HG02610 (cell line): ENCODE measurements at regions not wholly inside any gene's neighbourhood (a gene's known extent, or its start where the extent isn't known, plus 50 kb on each side); places are given as distances from the start of the nearest gene placed in this dataset.
"Not testable (repeated sequence)": the region's sequence is repeated elsewhere in the genome, so short reads cannot be mapped to it uniquely, and the experiment has no call there.

ENCODE experiments used
- ATAC-seq: cut with Tn5 transposase; IDR thresholded peaks from one replicate; pipeline ENCODE4 v1.9.1; 2021; ENCODE audit warnings: mild to moderate bottlenecking, moderate library complexity; ENCODE audit not compliant: unreplicated experiment

DNA sequence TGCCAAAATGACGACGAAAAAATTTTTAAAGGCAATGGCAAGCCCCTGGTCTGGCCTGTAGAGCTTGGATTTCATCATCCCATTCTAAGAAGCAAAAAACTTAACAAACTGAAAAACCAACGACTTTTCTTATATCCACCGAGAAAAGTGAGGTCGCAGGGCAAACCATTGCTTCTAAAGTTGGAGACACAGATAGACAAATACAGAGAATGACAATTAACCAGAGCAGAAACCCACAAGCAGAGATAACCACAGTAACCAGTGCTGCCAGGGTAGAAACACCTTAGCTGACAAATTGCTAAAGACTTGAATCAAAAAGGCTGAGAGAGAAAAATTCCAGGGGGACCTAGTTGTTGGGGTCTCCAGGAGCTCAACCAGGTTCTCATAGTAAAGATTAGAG, 386.5 kb upstream of the SGO1 start:
- no peak for ATAC-seq

DNA sequence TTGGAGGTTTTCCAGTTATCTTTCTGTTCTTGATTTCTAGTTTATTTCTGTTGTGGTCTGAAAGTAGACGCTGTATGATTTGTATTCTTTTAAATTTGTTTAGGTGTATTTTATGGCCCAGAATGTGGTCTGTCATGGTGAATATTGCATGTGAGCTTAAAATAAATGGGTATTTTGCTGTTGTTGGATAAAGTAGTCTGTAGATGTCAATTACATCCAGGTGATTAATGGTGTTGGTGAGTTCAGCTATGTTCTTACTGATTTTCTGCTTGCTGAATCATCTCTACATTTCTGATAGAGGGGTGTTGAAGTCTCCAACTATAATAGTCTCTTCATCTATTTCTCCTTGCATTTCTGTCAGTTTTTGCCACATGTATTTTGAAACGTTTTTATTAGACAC, 383.3 kb upstream of the SGO1 start:
- no peak for ATAC-seq

DNA sequence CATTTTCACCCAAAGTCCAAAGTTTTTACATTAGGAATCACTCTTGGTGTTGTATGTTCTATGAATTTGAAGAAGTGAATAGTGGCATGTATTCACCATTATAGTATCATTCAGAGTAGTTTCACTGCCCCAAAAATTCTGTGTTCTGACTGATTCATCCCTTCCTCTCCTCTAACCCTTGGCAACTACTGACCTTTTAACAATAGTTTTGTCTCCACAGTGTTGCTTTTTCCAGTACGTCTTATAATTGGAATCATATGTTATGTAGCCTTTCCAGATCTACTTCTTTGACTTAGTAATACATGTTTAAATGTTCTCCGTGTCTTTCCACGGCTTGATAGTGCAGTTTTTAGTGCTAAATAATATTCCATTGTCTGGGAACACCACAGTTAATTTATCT, 379.0 kb upstream of the SGO1 start:
- no peak for ATAC-seq

DNA sequence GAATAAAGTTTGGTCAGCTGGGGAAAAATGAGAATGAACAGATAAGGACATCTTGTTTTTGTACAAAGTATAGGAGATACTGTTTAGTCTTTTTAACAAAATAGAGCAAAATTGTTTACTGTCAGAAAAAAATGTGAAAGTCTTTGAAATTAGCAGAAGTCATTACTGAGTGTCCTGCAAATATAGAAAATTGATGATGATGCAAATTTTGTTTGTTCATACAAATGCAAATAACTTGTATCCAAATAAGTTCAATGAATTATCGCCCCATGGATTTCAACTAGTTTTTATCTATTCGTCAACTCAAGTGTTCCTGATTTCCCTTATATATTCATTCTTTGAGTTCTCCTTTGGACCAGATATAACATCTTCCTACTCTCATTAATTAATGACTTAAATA, 378.0 kb upstream of the SGO1 start:
- ATAC-seq: no peak

DNA sequence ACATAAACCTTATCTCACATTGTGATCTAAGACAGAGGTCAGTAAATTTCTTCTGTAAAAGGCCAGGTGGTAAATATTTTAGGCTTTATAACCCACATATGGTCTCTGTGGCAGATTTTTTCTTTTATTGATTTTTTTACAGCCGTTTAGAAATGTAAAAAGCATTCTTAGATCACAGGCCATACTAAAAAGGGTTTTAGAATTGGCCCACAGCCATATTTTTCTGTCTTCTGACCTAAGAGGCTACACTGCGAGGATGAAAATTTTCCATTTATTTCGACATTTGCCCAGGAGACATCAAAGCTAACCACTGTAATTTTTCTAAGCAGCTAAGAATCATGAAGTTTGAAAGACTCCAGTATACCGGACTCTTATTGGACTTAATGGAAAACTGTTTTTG, 377.2 kb upstream of the SGO1 start:
- ATAC-seq: no peak

DNA sequence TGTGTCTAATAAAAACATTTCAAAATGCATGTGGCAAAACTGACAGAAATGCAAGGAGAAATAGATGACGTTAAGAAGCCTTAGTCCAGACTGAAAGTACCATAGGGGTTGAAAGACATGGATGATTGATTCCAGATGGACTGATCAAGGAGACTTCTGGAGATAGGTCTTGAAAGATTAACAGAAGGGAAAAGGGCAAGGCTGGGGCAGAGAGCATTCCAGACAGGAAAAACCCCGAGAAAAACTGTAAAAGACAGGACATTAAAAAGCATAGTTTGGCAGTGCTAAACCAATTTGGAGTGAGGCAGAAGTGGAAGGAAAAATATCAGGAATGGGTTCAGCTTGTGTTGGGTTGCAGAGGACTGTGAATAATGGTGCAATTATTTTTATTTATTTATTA, 375.2 kb upstream of the SGO1 start:
- no peak for ATAC-seq

DNA sequence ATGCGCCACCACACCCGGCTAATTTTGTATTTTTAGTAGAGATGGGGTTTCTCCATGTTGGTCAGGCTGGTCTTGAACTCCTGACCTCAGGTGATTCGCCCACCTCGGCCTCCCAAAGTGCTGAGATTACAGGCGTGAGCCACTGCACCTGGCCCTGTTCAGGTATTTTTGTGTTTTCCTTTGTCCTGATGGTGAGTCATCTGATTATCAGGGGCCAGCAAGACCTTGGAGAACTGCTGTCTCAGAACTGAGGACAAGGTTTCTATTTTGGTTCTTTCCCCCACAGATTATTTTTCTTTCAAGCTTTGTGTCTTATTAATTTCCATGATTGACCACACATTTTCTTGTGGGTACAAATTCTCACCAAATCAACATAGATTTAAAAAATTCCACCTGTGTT, 374.4 kb upstream of the SGO1 start:
- not testable (repeated sequence) for ATAC-seq

DNA sequence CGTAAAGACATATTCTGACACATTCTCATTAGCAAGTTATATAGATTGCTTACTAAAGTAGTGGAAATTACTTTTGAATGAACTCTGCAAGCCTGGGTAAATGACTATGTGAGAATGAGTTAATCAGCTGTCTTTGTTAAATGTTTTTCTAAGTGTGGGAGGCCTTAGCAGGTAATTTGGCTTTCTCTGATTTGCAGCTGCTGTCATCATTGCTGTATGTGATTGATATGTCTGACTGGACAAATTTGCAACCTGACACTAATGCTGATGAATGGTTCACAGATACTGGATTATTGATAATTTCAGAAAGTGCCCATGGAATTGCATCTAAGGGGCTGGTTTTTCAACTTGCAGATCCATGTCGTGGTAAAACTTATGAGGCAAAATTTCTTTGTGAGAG, 372.2 kb upstream of the SGO1 start:
- no peak for ATAC-seq

DNA sequence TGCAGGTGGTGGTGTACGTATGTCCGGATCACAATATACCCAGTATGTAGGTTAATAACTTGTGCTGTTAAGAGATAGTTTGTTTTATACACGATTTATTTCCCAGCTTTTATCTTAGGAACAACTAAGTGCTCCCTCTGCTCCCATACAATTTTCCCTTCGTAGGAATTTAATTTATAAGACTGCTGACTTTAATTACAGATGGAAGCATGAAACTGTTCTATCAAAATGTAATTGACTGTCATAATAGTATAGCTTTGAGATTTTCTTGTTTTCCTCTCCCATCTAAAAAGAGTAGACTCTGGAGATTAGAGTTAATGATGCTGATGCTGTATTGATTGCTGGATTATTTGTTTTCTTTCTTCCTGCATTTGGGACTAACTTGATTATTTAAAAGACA, 370.7 kb upstream of the SGO1 start:
- ATAC-seq: no peak

DNA sequence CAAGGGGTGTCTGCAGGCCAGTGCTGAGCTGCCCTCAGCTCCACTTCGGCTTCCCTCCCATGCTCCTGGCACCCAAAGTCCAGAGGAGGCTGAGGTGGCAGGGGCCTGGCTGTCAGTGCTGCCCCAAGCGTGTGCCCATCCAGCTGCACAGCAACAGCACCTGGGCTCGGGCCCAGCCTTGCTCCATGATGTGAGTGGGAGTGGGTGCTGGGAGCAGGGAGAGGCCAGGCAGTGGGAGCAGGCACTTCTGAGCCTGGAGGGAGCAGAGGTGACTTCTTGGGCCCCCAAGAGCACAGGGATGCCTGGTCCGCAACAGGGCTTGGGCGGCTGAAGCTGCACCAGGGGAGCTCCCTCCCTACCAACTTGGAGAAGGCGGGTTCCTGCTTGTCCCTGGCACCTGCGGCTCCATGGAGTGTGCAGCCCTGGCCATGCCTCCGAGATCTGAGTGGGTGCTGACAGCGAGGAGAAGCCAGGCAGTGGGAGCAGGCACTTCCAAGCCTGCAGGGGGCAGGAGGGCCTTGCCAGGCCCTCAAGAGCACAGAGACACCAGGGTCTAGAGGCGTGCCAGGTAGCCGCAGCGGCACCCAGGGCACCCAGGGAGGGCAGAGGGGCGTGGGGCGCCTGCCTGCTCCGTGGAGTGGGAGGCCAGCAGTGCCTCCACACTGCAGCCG, 366.7 kb upstream of the SGO1 start:
- no peak for ATAC-seq

DNA sequence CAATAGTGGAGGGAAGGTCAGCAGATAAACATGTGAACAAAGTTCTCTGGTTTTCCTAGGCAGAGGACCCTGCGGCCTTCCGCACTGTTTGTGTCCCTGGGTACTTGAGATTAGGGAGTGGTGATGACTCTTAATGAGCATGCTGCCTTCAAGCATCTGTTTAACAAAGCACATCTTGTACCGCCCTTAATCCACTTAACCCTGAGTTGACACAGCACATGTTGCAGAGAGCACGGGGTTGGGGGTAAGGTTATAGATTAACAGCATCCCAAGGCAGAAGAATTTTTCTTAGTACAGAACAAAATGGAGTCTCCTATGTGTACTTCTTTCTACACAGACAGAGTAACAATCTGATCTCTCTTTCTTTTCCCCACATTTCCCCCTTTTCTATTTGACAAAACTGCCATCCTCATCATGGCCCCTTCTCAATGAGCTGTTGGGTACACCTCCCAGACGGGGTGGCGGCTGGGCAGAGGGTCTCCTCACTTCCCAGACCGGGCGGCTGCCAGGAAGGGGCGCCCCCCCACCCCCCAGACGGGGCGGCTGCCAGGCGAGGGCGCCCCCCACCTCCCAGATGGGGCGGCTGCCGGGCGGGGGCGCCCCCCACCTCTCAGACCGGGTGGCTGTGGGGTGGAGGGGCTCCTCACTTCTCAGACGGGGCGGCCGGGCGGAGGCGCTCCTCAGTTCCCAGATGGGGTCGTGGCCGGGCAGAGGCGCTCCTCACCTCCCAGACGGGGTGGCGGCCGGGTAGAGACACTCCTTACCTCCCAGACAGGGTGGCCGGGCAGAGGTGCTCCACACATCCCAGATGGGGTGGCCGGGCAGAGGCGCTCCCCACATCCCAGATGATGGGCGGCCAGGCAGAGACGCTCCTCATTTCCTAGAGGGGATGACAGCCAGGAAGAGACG, 361.6 kb upstream of the SGO1 start:
- not testable (repeated sequence) for ATAC-seq

DNA sequence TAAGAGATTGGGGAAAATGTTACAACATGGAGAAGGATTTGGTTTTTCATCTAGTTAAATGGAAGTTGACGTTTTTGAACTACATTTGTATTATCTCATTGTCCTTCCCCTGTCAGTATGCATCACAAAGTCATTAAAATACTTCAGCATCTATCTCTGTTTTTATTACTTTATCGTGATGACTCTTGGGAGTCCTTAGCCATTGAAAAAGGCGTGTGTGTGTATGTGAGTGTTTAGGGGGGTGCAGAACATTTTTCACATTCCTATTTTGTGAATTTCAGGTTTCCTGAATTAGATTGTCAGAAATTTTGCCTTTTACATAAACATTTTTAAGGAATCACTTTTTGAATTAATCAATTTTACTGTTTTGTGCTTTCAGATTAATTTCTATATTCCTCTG, 360.6 kb upstream of the SGO1 start:
- no peak for ATAC-seq

DNA sequence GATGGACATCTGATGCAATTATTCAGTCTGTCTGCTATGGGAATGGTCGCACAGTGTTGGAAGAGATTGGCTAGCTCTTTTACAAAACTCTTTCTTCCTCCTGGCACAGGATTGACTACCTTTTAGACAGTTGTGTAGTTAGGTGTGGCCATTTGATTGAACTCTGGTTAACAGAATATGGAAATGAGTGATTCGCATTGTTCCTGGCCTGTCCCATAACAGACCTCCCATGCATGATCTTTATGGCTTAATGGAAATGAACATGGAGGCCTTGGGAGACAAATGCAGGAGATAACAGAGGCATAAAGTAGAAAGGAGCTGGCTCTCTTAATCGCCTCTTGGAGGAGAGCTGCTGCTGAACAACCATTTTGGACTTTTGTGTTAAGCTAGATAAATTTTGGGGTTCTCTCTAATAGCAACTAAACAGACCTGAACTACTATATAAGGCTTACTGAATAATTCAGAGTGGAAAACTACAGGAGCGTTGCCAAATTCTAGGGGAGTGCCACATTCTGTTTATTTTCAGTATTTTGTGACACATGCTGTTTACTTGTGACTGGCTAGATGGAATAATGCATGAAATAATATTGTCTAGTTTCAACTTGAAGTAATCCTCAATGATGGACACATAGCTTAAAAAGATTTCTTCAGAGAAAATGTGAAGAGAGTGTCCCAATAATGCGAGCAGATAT, 357.7 kb upstream of the SGO1 start:
- no peak for ATAC-seq

DNA sequence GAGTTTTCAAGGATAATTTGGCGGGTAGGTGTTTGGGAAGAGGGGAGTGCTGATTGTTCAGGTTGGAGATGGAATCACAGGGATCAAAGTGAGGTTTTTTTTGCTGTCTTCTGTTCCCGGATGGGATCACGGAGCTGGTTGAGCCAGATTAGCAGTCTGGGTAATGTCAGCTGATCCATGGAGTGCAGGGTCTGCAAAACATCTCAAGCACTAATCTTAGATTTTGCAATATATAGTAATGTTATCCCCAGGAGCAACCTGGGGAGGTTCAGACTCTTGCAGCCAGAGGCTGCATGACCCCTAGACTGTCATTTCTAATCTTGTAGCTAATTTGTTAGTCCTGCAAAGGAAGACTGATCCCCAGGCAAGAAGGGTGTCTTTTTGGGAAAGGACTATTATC, 354.1 kb upstream of the SGO1 start:
- ATAC-seq: no peak

DNA sequence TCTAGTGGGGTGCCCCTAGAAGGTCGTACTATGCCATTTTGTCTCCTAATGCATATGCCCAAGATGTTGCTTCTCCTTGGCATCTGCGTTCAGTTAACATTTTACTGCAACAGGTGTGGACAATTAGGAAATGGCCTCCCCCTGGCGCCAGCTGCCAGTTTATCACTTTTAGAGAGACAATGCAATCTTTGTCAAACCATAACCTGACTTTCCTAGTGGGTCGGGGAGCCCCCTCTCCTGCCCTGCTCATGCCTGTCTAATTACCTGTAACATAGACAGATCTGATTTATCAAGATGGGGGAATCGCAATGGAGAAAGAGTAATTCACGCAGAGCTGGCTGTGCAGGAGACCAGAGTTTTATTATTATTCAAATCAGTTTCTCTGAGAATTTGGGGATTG, 353.7 kb upstream of the SGO1 start:
- ATAC-seq: no peak

DNA sequence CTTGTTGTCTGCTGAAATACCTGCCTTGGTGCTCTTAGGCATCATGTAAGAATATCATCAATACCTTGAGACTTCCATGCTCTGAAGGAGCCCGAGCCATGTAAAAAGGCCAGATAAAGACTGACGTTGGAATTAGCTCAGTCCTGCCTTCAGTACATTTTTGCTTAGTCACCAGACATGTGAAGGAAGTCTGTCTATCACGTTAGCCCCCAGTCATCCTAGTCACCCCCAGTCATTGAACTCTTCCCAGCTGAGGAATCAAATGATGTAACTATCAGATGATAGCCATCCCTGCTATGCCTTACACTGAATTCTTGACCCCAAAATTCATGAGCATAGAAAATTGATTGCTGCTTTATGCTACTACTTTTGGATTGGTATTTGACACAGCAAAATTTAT, 351.2 kb upstream of the SGO1 start:
- no peak for ATAC-seq

DNA sequence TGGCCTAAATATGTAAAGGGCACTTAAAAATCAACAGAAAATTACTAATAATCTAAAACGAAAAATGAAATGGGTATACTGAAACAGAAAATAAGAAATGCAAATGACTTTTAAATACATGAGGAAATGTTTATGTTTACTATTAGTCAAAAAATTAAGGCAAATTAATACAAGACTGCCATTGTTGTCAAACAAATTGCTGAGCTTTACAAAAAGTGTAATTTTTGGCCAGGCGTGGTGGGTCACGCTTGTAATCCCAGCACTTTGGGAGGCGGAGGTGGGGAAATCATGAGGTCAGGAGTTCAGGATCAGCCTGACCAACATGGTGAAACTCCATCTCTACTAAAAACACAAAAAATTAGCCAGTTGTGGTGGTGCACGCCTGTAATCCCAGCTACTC, 343.9 kb upstream of the SGO1 start:
- ATAC-seq: no peak

DNA sequence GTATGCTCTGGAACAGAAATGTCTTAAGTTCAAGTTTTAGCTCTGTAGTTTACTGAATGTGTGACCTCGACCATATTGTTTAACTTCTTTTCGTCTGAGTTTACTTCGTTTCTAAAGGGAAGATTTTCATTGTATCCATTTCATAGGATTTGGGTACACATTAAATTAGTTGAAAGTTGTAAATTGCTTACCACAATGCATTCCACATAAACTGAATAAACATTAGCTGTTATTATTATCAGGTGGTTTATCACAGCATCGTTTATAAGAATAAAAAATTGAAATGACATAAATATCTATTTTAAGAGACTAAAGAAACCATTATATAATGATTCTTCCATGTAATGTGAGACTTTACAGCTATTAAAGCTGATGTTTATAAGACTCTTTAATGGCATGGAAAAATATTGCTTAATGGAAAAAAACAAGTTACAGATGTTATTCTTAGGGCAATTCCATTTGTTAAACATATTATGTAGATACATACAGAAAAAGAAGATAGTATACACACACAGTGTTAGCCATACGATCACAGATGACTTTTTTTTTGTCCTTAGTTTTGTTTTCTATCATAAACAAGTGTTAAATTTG, 342.3 kb upstream of the SGO1 start:
- ATAC-seq: no peak

DNA sequence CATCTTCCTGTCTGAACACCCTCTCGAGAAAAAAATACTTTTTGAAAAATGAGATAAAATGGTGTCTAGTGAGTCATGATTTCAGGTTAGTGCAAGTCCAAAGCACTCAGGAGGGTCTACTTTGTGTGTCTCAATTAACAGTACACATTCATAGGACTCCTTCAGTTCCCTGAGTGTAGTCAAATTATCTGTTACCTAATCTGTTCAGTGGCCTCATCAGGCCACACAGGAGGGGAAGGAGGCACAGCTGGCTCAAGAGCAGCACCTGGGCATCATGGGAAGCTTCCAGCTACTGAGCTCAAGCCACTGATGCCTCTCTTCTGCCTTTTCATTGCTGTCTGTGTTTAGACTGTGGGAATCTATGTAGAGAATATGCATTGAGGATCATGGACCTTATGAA, 341.4 kb upstream of the SGO1 start:
- no peak for ATAC-seq

DNA sequence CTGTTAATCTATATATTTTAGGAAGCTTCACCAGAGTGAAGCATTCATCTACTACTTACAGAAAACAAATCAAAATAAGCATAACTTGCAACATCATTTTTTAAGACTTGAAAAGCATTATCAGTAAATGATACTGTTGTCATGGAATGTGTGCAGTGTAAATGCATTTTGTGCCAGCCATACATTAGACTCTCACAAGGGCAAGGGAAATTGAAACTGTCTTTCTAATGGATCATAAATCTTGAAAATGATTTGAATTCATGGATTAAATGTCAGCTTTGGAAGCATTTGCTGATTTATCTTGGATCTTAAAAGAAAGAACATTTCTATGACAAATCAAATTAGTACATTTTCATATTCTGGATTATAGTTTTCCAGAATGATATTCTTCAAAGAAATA, 338.3 kb upstream of the SGO1 start:
- no peak for ATAC-seq

DNA sequence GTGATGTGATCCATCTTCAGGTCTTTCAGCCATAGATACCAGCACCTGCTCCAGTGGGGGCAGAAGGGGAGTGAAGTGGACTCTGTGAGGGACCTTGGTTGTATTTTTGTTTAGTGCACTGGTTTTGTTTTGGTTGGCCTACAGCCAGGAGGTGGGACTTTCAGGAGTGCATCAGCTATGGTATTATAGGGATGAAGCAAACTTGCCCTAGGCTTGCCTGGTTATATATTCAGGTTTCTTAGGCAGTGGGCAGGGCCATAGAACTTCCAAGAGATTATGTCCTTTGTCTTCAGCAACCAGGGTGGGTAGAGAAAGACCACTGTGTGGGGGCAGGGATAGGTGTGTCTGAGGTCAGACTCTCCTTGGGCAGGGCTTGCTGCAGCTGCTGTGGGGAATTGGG, 337.3 kb upstream of the SGO1 start:
- no peak for ATAC-seq

DNA sequence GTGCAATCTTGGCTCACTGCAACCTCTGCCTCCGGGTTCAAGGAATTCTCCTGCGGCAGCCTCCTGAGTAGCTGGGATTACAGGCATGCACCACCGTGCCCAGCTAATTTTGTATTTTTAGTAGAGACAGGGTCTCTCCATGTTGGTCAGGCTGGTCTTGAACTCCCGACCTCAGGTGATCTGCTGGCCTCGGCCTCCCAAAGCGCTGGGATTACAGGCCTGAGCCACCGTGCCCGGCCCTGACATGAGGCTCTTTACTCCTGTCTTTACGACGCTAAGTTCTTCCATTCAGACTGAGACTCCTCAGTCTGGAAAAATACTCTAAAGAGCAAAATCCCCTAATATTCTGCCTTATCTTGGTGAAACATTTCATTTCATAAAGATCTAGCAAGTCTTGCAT, 331.3 kb upstream of the SGO1 start:
- not testable (repeated sequence) for ATAC-seq
